ENCODE measurements at regions not wholly inside any gene's neighbourhood (a gene's known extent, or its start where the extent isn't known, plus 50 kb on each side); places are given as distances from the start of the nearest gene placed in this dataset.

- Histone ChIP-seq H4K8ac (ENCODE audit: low read depth, low read length) (no peak overlapping the region), H2AFZ (ENCODE audit: low read length) (no peak overlapping the region), H3K79me1 (ENCODE audit: low read depth, low read length) (no peaks in the 10 kb centered on the region), H2BK12ac (ENCODE audit: low read length) (no peak overlapping the region), H4K91ac (ENCODE audit: low read depth, low read length, poor library complexity) (no peak overlapping the region), H3K9me3 (replicated peaks in 1 of 2; ENCODE audit: control insufficient read depth in 2 of 2, insufficient read depth in 1 of 2, low read depth in 1 of 2, low read length in 2 of 2) (no peaks in the 10 kb centered on the region), H3K27me3 (ENCODE audit: control insufficient read depth in 3 of 3, insufficient read depth in 3 of 3, low read depth in 1 of 3, low read length in 3 of 3) (no peaks in the 10 kb centered on the region), H2BK120ac (ENCODE audit: low read depth, low read length) (no peak overlapping the region), H3K9ac (ENCODE audit: low read depth, low read length, poor library complexity) (no peak overlapping the region), H3K4me3 (ENCODE audit: low read length in 2 of 2) (no peak overlapping the region), H2BK15ac (ENCODE audit: low read length) (no peak overlapping the region), H3K14ac (ENCODE audit: low read length) (no peak overlapping the region), H3K18ac (ENCODE audit: low read length) (no peak overlapping the region), H3K36me3 (replicated peaks in 1 of 2; ENCODE audit: control insufficient read depth in 2 of 2, insufficient read depth in 2 of 2, low read length in 2 of 2) (no peaks in the 10 kb centered on the region), H3K4me1 (ENCODE audit: control insufficient read depth in 2 of 2, insufficient read depth in 1 of 2, low read depth in 1 of 2, low read length in 2 of 2) (no peaks in the 10 kb centered on the region), H3K4ac (ENCODE audit: low read length) (no peak overlapping the region), H3K23ac (ENCODE audit: low read depth, low read length, poor library complexity) (no peak overlapping the region), H2AK5ac (ENCODE audit: low read depth, low read length) (no peak overlapping the region), H3K27ac (replicated peaks; ENCODE audit: low read length) (no peak overlapping the region), H3K4me2 (ENCODE audit: insufficient read depth, low read length, poor library complexity, severe bottlenecking) (no peak overlapping the region), H2BK5ac (ENCODE audit: low read length) (no peak overlapping the region)
- no peak for DNase-seq (ENCODE audit: low spot score)
- WGBS, 2 donors (ENCODE audit: extremely low coverage in 2 of 2, insufficient read length in 2 of 2, insufficient replicate concordance in 1 of 2), result no CpG with 5 or more reads among the region's 2 CpGs
Measured at GRCh38 chrX:122122274-122122673, 1061.8 kb upstream of the GRIA3 start.

GRCh38 chrX:122133478-122133877 lies 1050.6 kb upstream of the GRIA3 start:
- Histone ChIP-seq H2BK5ac (ENCODE audit: low read length) (no peak overlapping the region), H3K4me3 (ENCODE audit: low read length in 2 of 2) (no peak overlapping the region), H2BK15ac (ENCODE audit: low read length) (no peak overlapping the region), H3K4me2 (ENCODE audit: insufficient read depth, low read length, poor library complexity, severe bottlenecking) (no peak overlapping the region), H3K18ac (ENCODE audit: low read length) (no peak overlapping the region), H3K14ac (ENCODE audit: low read length) (no peak overlapping the region), H3K79me1 (ENCODE audit: low read depth, low read length) (no peaks in the 10 kb centered on the region), H2BK120ac (ENCODE audit: low read depth, low read length) (no peak overlapping the region), H3K23ac (ENCODE audit: low read depth, low read length, poor library complexity) (no peak overlapping the region), H2AK5ac (ENCODE audit: low read depth, low read length) (no peak overlapping the region), H4K91ac (ENCODE audit: low read depth, low read length, poor library complexity) (no peak overlapping the region), H4K8ac (ENCODE audit: low read depth, low read length) (no peak overlapping the region), H2AFZ (ENCODE audit: low read length) (no peak overlapping the region), H3K9ac (ENCODE audit: low read depth, low read length, poor library complexity) (no peak overlapping the region), H3K27ac (replicated peaks; ENCODE audit: low read length) (no peak overlapping the region), H3K36me3 (replicated peaks in 1 of 2; ENCODE audit: control insufficient read depth in 2 of 2, insufficient read depth in 2 of 2, low read length in 2 of 2) (no peaks in the 10 kb centered on the region), H3K4ac (ENCODE audit: low read length) (no peak overlapping the region), H3K4me1 (ENCODE audit: control insufficient read depth in 2 of 2, insufficient read depth in 1 of 2, low read depth in 1 of 2, low read length in 2 of 2) (no peaks in the 10 kb centered on the region), H3K27me3 (ENCODE audit: control insufficient read depth in 3 of 3, insufficient read depth in 3 of 3, low read depth in 1 of 3, low read length in 3 of 3) (no peaks in the 10 kb centered on the region), H2BK12ac (ENCODE audit: low read length) (no peak overlapping the region), H3K9me3 (replicated peaks in 1 of 2; ENCODE audit: control insufficient read depth in 2 of 2, insufficient read depth in 1 of 2, low read depth in 1 of 2, low read length in 2 of 2) (no peaks in the 10 kb centered on the region)
- no peak for DNase-seq (ENCODE audit: low spot score)
- WGBS, 2 donors (ENCODE audit: extremely low coverage in 2 of 2, insufficient read length in 2 of 2, insufficient replicate concordance in 1 of 2), result no CpG with 5 or more reads among the region's 1 CpG

GRCh38 chrX:122134291-122134690 lies 1049.8 kb upstream of the GRIA3 start:
- no peak overlapping the region for H4K91ac ChIP-seq (ENCODE audit: low read depth, low read length, poor library complexity)
- H3K79me1 ChIP-seq (ENCODE audit: low read depth, low read length), result no peaks in the 10 kb centered on the region
- H2BK5ac ChIP-seq (ENCODE audit: low read length), result no peak overlapping the region
- H3K27me3 ChIP-seq (ENCODE audit: control insufficient read depth in 3 of 3, insufficient read depth in 3 of 3, low read depth in 1 of 3, low read length in 3 of 3), result no peaks in the 10 kb centered on the region
- no peak overlapping the region for H3K4me2 ChIP-seq (ENCODE audit: insufficient read depth, low read length, poor library complexity, severe bottlenecking)
- H3K23ac ChIP-seq (ENCODE audit: low read depth, low read length, poor library complexity), result no peak overlapping the region
- H2BK12ac ChIP-seq (ENCODE audit: low read length), result no peak overlapping the region
- H2BK120ac ChIP-seq (ENCODE audit: low read depth, low read length), result no peak overlapping the region
- no peak overlapping the region for H3K27ac ChIP-seq (replicated peaks; ENCODE audit: low read length)
- no peaks in the 10 kb centered on the region for H3K4me1 ChIP-seq (ENCODE audit: control insufficient read depth in 2 of 2, insufficient read depth in 1 of 2, low read depth in 1 of 2, low read length in 2 of 2)
- no peak overlapping the region for H3K18ac ChIP-seq (ENCODE audit: low read length)
- H3K9ac ChIP-seq (ENCODE audit: low read depth, low read length, poor library complexity), result no peak overlapping the region
- WGBS, 2 donors (ENCODE audit: extremely low coverage in 2 of 2, insufficient read length in 2 of 2, insufficient replicate concordance in 1 of 2), result no CpG with 5 or more reads among the region's 1 CpG
- H2BK15ac ChIP-seq (ENCODE audit: low read length), result no peak overlapping the region
- no peak overlapping the region for H3K4ac ChIP-seq (ENCODE audit: low read length)
- DNase-seq (ENCODE audit: low spot score), result no peak
- no peak overlapping the region for H3K14ac ChIP-seq (ENCODE audit: low read length)
- H4K8ac ChIP-seq (ENCODE audit: low read depth, low read length), result no peak overlapping the region
- no peaks in the 10 kb centered on the region for H3K36me3 ChIP-seq (replicated peaks in 1 of 2; ENCODE audit: control insufficient read depth in 2 of 2, insufficient read depth in 2 of 2, low read length in 2 of 2)
- no peak overlapping the region for H2AFZ ChIP-seq (ENCODE audit: low read length)
- H3K4me3 ChIP-seq (ENCODE audit: low read length in 2 of 2), result no peak overlapping the region
- no peak overlapping the region for H2AK5ac ChIP-seq (ENCODE audit: low read depth, low read length)
- H3K9me3 ChIP-seq (replicated peaks in 1 of 2; ENCODE audit: control insufficient read depth in 2 of 2, insufficient read depth in 1 of 2, low read depth in 1 of 2, low read length in 2 of 2), result no peaks in the 10 kb centered on the region

- Histone ChIP-seq H3K23ac (ENCODE audit: low read depth, low read length, poor library complexity) (no peak overlapping the region), H2AFZ (ENCODE audit: low read length) (no peak overlapping the region), H3K36me3 (replicated peaks in 1 of 2; ENCODE audit: control insufficient read depth in 2 of 2, insufficient read depth in 2 of 2, low read length in 2 of 2) (no peaks in the 10 kb centered on the region), H3K79me1 (ENCODE audit: low read depth, low read length) (no peaks in the 10 kb centered on the region), H2BK15ac (ENCODE audit: low read length) (no peak overlapping the region), H3K4me3 (ENCODE audit: low read length in 2 of 2) (no peak overlapping the region), H3K18ac (ENCODE audit: low read length) (no peak overlapping the region), H2BK12ac (ENCODE audit: low read length) (no peak overlapping the region), H3K27me3 (ENCODE audit: control insufficient read depth in 3 of 3, insufficient read depth in 3 of 3, low read depth in 1 of 3, low read length in 3 of 3) (no peaks in the 10 kb centered on the region), H2BK120ac (ENCODE audit: low read depth, low read length) (no peak overlapping the region), H3K4ac (ENCODE audit: low read length) (no peak overlapping the region), H3K14ac (ENCODE audit: low read length) (no peak overlapping the region), H4K8ac (ENCODE audit: low read depth, low read length) (no peak overlapping the region), H3K27ac (replicated peaks; ENCODE audit: low read length) (no peak overlapping the region), H2BK5ac (ENCODE audit: low read length) (no peak overlapping the region), H3K9ac (ENCODE audit: low read depth, low read length, poor library complexity) (no peak overlapping the region), H2AK5ac (ENCODE audit: low read depth, low read length) (no peak overlapping the region), H3K9me3 (replicated peaks in 1 of 2; ENCODE audit: control insufficient read depth in 2 of 2, insufficient read depth in 1 of 2, low read depth in 1 of 2, low read length in 2 of 2) (no peaks in the 10 kb centered on the region), H3K4me2 (ENCODE audit: insufficient read depth, low read length, poor library complexity, severe bottlenecking) (no peak overlapping the region), H4K91ac (ENCODE audit: low read depth, low read length, poor library complexity) (no peak overlapping the region), H3K4me1 (ENCODE audit: control insufficient read depth in 2 of 2, insufficient read depth in 1 of 2, low read depth in 1 of 2, low read length in 2 of 2) (no peaks in the 10 kb centered on the region)
- DNase-seq (ENCODE audit: low spot score), result no peak
- WGBS, 2 donors (ENCODE audit: extremely low coverage in 2 of 2, insufficient read length in 2 of 2, insufficient replicate concordance in 1 of 2), result no CpG with 5 or more reads among the region's 2 CpGs
Measured at GRCh38 chrX:122135070-122135469, 1049.0 kb upstream of the GRIA3 start.
